ENCODE measurements at regions not wholly inside any gene's neighbourhood (a gene's known extent, or its start where the extent isn't known, plus 50 kb on each side); places are given as distances from the start of the nearest gene placed in this dataset.
"Not testable (repeated sequence)": the region's sequence is repeated elsewhere in the genome, so short reads cannot be mapped to it uniquely, and the experiment has no call there.

DNA sequence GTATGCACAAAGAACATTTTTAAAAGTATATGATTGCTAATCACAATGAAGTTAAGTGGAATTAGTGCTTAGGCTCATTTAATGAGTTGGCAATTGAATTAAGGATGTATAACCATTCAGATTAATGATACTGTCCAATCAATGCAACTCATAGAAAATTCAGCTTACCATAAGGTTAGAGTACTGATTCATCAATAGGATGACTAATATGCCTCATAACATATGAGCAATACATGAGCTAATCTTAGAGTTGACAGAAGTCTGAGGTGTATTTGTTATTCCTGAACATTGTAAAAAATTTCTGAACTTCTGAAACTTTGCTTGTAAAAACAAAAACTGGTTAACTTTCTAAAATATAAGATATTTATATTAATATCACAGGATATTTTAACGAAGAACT is 118.3 kb upstream of the NETO1 start:
- Histone ChIP-seq H3K27me3 (no peaks in the 10 kb centered on the region), H3K9me3 (peaks cover 0 to 8% (median 0%) of the 10 kb centered on the region in 4 donors), H3K36me3 (no peaks in the 10 kb centered on the region), H3K27ac (no peak overlapping the region), H3K4me1 (no peaks in the 10 kb centered on the region), H3K4me3 (no peak overlapping the region)
- no peak for TF ChIP-seq EP300 (IDR thresholded peaks at IDR 0.05)
- no peak for TF ChIP-seq POLR2AphosphoS5 (IDR thresholded peaks at IDR 0.05)
- no peak for TF ChIP-seq POLR2A (IDR thresholded peaks at IDR 0.05)
- TF ChIP-seq, protein P1, sequence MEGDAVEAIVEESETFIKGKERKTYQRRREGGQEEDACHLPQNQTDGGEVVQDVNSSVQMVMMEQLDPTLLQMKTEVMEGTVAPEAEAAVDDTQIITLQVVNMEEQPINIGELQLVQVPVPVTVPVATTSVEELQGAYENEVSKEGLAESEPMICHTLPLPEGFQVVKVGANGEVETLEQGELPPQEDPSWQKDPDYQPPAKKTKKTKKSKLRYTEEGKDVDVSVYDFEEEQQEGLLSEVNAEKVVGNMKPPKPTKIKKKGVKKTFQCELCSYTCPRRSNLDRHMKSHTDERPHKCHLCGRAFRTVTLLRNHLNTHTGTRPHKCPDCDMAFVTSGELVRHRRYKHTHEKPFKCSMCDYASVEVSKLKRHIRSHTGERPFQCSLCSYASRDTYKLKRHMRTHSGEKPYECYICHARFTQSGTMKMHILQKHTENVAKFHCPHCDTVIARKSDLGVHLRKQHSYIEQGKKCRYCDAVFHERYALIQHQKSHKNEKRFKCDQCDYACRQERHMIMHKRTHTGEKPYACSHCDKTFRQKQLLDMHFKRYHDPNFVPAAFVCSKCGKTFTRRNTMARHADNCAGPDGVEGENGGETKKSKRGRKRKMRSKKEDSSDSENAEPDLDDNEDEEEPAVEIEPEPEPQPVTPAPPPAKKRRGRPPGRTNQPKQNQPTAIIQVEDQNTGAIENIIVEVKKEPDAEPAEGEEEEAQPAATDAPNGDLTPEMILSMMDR (IDR thresholded peaks at IDR 0.05), result no peak
- no peak for DNase-seq
- WGBS, 2 donors, result 85 to 90% methylated on average over 1 of the region's 1 CpG
- intact Hi-C loops (cut with DNase I), result no loop called here

GRCh38 chr18:72985686-72986085 is 117.9 kb upstream of the NETO1 start:
- H3K27me3 ChIP-seq, result no peaks in the 10 kb centered on the region
- no peak overlapping the region for H3K4me3 ChIP-seq
- TF ChIP-seq POLR2AphosphoS5 (IDR thresholded peaks at IDR 0.05), result no peak
- no peak for TF ChIP-seq EP300 (IDR thresholded peaks at IDR 0.05)
- no peak for TF ChIP-seq POLR2A (IDR thresholded peaks at IDR 0.05)
- TF ChIP-seq, protein P1 (IDR thresholded peaks at IDR 0.05), result no peak
- H3K9me3 ChIP-seq, result peaks cover 0 to 8% (median 0%) of the 10 kb centered on the region in 4 donors
- no peak for DNase-seq
- intact Hi-C loops (cut with DNase I), result no loop called here
- no peaks in the 10 kb centered on the region for H3K4me1 ChIP-seq
- WGBS, 2 donors, result 23 to 90% methylated on average over 2 of the region's 2 CpGs
- H3K36me3 ChIP-seq, result no peaks in the 10 kb centered on the region
- H3K27ac ChIP-seq, result no peak overlapping the region

DNA sequence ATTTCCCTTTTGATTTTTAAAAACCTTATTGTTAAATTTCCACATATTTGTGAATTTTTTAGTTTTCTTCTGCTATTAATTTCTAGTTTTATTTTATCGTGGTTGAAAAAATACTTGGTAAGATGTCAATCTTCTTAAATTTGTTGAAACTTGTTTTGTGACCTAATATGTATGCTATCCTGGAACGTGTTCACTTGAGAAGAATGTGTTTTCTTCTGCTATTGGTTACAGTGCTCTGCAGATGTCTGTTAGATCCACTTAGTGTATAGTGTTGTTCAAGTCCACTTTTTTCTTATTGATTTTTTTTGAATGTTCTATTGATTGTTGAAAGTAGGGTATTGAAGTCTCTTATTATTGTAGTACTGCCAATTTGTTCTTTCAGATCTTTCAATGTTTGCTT is 116.5 kb upstream of the NETO1 start:
- TF ChIP-seq EP300 (IDR thresholded peaks at IDR 0.05) (no peak), POLR2AphosphoS5 (IDR thresholded peaks at IDR 0.05) (no peak), POLR2A (IDR thresholded peaks at IDR 0.05) (no peak)
- TF ChIP-seq, protein P1 (IDR thresholded peaks at IDR 0.05), result no peak
- Histone ChIP-seq H3K9me3 (peaks cover 0 to 8% (median 0%) of the 10 kb centered on the region in 4 donors), H3K36me3 (no peaks in the 10 kb centered on the region), H3K27me3 (no peaks in the 10 kb centered on the region), H3K27ac (no peak overlapping the region), H3K4me3 (no peak overlapping the region), H3K4me1 (no peaks in the 10 kb centered on the region)
- no peak for DNase-seq
- 80 to 86% methylated on average over 2 of the region's 2 CpGs for WGBS, 2 donors
- intact Hi-C loops (cut with DNase I), result no loop called here

DNA sequence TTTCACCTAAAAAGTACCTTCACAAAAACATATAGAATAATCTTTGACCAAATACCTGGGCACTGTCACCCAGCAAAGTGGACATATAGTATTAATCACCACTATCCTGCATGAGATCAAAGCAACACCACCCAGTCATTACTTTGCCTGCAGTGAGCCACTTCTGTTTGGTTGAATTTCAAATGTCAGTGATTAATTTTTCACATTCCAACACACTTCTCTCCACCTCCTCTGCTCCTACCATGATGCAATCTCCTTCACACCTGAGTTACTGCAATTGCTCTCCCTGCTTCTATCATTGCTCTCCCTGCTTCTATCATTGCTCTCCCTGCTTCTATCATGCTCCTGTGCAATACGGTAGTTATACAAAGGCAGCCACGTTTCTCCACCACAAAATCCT is 106.1 kb upstream of the NETO1 start:
- Histone ChIP-seq H3K27me3 (no peaks in the 10 kb centered on the region), H3K36me3 (no peaks in the 10 kb centered on the region), H3K4me3 (no peak overlapping the region), H3K27ac (no peak overlapping the region), H3K4me1 (no peaks in the 10 kb centered on the region), H3K9me3 (no peaks in the 10 kb centered on the region)
- WGBS, 2 donors, result 66 to 82% methylated on average over 2 of the region's 2 CpGs
- TF ChIP-seq POLR2A (IDR thresholded peaks at IDR 0.05) (no peak), EP300 (IDR thresholded peaks at IDR 0.05) (no peak)
- TF ChIP-seq, protein P1 (IDR thresholded peaks at IDR 0.05), result no peak
- no peak for DNase-seq
- intact Hi-C loops (cut with DNase I), result no loop called here

DNA sequence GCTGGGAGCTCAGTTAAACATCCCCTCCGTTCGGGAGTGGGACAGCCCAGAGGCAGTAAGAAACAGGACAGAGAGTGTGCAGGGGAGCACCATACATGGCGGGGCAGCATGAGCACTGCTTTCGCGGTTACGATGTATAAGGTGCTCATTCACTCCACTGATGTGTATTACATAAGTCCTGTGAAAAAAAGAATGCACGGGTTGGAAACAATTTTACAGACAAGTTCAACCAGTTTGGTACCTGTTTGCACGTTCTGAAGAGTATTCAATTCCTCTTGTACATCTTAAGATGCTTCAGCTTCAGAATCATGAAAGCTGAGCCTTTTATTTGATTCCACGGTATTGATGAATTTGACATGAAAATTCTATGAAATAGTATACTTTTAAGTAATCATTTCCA is 97.8 kb upstream of the NETO1 start:
- Histone ChIP-seq H3K4me3 (no peak overlapping the region), H3K4me1 (no peaks in the 10 kb centered on the region), H3K27me3 (no peaks in the 10 kb centered on the region), H3K36me3 (no peaks in the 10 kb centered on the region), H3K27ac (no peak overlapping the region), H3K9me3 (no peaks in the 10 kb centered on the region)
- 73 to 87% methylated on average over 9 of the region's 9 CpGs for WGBS, 2 donors
- no peak for TF ChIP-seq POLR2A (IDR thresholded peaks at IDR 0.05)
- TF ChIP-seq, protein P1 (IDR thresholded peaks at IDR 0.05), result no peak
- TF ChIP-seq POLR2AphosphoS5 (IDR thresholded peaks at IDR 0.05), result no peak
- no peak for TF ChIP-seq EP300 (IDR thresholded peaks at IDR 0.05)
- no peak for DNase-seq
- intact Hi-C loops (cut with DNase I), result no loop called here

- intact Hi-C loops (cut with DNase I); H3K27ac ChIP-seq; H3K27me3 ChIP-seq; H3K4me3 ChIP-seq; H3K9me3 ChIP-seq; H3K36me3 ChIP-seq; H3K4me1 ChIP-seq; DNase-seq: not testable (repeated sequence)
Observed at GRCh38 chr18:72958195-72958594, 90.4 kb upstream of the NETO1 start.
